Omental fat pad (tissue), 3 donors: ENCODE measurements at regions not wholly inside any gene's neighbourhood (a gene's known extent, or its start where the extent isn't known, plus 50 kb on each side); places are given as distances from the start of the nearest gene placed in this dataset.

Source experiments
- ATAC-seq: fragments of 150-250 bp; one replicate; pipeline ENCODE4 v1.9.1; 2016; ENCODE audit warnings: mild to moderate bottlenecking, moderate library complexity; ENCODE audit not compliant: low FRiP score
- DNase-seq: peaks from one replicate; pipeline ENCODE4 v3.0.0-alpha.2; 2019; ENCODE audit warnings: low spot score
- CTCF ChIP-seq, 3 donors: fragments of 450-650 bp; IDR thresholded peaks; one replicate each; pipeline ENCODE4 v1.5.1; 2016 to 2017; ENCODE audit warnings: antibody characterized with exemption in 3 of 3, mild to moderate bottlenecking in 3 of 3, moderate library complexity in 2 of 3

GRCh38 chr13:108127406-108127805 lies 87.9 kb downstream of the LIG4 start:
- no peak for ATAC-seq
- TF ChIP-seq CTCF (IDR thresholded peaks at IDR 0.05), result no peak

GRCh38 chr13:108126056-108126455 lies 89.3 kb downstream of the LIG4 start:
- ATAC-seq, result no peak
- DNase-seq, result no peak
- no peak for TF ChIP-seq CTCF (IDR thresholded peaks at IDR 0.05)

More at GRCh38 chr13:108127406-108127805, 87.9 kb downstream of the LIG4 start:
- DNase-seq, result no peak

DNA sequence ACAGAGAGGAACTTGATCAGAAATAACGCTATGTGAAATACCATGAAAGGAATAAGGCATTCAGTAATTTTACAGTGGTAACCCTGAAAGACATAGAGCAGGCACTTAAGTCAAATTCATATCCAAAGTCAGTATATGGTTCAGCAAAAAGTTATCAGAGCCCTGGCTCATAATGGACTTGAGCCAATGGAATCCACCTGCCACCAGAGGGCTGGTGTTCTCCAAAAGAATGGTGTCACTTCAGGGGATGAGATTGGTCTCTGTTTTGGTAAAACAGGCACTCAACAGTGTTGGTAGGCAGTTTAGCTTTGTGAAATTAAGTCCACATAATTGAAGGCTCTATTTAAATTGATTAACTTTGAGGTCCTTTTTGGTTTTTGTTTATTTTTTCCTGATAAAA lies 93.9 kb downstream of the LIG4 start:
- ATAC-seq (no peak), DNase-seq (no peak)
- TF ChIP-seq CTCF (IDR thresholded peaks at IDR 0.05), result no peak

DNA sequence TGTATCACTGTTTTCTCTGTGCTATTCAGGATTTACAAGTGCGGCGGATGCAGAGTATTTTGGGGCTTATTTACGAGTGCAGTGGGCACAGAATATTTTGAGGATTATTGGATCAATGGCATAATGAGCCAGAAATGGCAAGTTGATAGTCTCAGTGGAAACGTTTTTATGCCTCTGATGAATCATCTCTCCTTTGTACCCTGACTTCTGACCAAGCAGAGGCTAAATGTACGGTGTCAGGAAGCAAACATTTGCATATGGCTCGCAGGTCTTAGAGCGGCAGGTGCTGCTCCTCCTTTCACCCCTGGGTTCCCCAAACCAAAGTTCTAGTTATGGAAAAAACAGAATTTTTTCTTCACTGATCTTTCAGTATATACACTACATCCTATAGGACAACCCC lies 94.5 kb downstream of the LIG4 start:
- ATAC-seq (no peak), DNase-seq (no peak)
- no peak for TF ChIP-seq CTCF (IDR thresholded peaks at IDR 0.05)

DNA sequence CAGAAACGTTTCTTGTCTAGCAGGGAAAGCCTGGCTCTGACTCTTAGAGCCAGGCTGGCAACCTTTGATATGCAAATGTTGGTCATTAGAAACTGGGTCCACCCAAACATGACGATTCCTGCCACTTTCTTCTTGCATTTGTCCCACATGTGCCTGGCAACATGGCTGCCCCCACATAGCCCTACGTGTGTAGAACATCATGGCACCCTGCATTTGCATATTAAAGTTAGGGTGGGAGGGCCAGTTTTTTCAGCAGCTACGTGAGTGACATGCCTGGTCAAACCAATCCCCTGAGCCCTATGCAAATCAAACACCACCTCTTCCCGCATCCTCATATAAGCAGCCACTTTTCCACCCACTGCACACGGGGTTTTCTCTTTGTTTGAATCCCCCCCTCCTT lies 95.0 kb downstream of the LIG4 start:
- DNase-seq (no peak), ATAC-seq (no peak)
- TF ChIP-seq CTCF (IDR thresholded peaks at IDR 0.05), result no peak

GRCh38 chr13:108115738-108116137 lies 99.6 kb downstream of the LIG4 start:
- no peak for TF ChIP-seq CTCF (IDR thresholded peaks at IDR 0.05)
- no peak for ATAC-seq
- DNase-seq, result no peak

GRCh38 chr13:108113407-108113806 lies 101.9 kb downstream of the LIG4 start:
- no peak for TF ChIP-seq CTCF (IDR thresholded peaks at IDR 0.05)
- DNase-seq (no peak), ATAC-seq (no peak)
